ENCODE measurements at regions not wholly inside any gene's neighbourhood (a gene's known extent, or its start where the extent isn't known, plus 50 kb on each side); places are given as distances from the start of the nearest gene placed in this dataset.
"Not testable (repeated sequence)": the region's sequence is repeated elsewhere in the genome, so short reads cannot be mapped to it uniquely, and the experiment has no call there.

GRCh38 chr9:62864481-62865469, 1674.9 kb downstream of the SPATA31A7 start:
- DNase-seq (ENCODE audit: low spot score) = peak; percentile 88
- intact Hi-C loops (cut with DNase I) = not testable (repeated sequence)

- DNase-seq (ENCODE audit: low spot score); intact Hi-C loops (cut with DNase I): not testable (repeated sequence)
These were observed 1679.2 kb downstream of the SPATA31A7 start for GRCh38 chr9:62869061-62869460.

DNA sequence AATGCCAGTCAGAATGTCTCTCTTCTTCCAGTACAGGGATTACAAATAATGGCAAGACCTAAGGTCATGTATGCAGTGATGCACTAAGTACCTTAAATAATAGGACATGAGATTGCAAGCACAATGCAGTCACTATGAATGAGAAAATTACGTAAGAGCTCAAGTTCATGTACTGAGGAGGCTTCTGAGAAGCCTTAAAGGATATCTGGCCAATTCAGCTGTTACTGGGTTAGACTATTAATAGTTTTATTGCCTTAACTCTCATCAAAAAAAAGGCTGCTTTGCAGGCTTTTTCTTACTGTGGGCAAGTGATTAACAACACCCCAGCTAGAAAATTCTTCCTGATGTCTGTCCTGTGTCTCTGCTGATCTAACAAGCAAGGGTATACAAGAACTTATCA, 1681.9 kb downstream of the SPATA31A7 start:
- DNase-seq (ENCODE audit: low spot score); intact Hi-C loops (cut with DNase I): not testable (repeated sequence)

GRCh38 chr9:62874213-62874612, 1684.4 kb downstream of the SPATA31A7 start:
- DNase-seq (ENCODE audit: low spot score); intact Hi-C loops (cut with DNase I): not testable (repeated sequence)

DNA sequence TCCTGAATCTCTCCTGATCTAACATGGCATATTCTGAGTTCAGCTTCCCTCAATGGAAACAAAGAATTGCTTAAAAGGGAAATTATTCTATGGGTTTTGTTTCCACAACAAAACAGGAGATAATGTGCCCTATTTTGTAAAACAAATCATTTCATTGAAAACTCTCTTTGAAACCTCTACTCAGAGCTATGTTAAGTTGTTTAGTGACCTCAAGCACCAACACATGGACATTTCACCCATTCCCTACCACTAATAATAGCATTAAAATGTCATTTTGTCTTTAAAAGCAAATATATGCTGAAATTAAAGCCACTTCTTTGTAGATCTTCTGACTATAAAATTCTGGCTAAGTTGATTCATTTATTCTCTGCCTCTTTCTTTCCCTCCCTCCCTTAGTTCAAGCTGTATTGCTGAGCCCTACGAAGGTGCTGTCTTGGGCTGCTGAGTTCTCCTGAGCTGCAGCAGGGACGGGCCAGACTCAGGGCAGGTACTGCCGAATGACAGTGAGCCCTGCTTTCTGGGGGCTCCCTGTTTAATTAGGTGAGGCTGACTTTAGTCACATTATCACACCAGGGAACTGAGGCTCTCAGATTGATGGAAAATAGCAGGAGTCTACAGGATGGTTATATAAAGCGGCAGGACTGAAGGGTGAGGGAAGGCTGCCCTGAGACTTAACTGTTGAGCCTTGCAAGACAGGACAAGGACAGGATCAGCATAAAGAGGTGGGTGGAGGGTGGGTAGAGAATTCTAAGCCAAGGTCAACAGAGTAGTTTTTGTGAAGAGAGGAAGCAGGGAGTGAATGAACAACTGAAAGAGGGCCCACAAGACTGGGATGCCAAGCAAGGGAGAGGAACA, 1685.1 kb downstream of the SPATA31A7 start:
- intact Hi-C loops (cut with DNase I); DNase-seq (ENCODE audit: low spot score): not testable (repeated sequence)

DNA sequence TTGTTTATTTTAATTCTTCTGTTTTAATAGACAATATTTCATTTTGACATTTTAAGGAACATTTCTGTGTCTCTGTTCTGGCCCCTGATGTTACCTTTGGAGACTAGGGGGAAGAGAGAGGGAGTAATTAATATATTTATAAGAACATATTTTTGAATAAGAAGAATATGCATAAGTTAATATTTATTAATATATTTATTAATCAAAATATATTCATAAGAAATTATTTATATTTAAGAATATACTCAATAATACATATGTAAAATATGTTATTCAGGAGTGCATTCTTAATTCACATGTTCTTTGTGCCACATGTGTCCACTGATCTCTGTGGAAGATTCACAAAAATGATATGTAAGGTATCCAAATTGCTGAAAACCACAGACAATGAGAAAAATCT, 1687.7 kb downstream of the SPATA31A7 start:
- DNase-seq (ENCODE audit: low spot score); intact Hi-C loops (cut with DNase I): not testable (repeated sequence)

- DNase-seq (ENCODE audit: low spot score); intact Hi-C loops (cut with DNase I): not testable (repeated sequence)
These were observed 1688.2 kb downstream of the SPATA31A7 start for GRCh38 chr9:62877987-62878386.

- intact Hi-C loops (cut with DNase I) = not testable (repeated sequence)
These were observed 1690.6 kb downstream of the SPATA31A7 start for GRCh38 chr9:62880453-62880852.

DNA sequence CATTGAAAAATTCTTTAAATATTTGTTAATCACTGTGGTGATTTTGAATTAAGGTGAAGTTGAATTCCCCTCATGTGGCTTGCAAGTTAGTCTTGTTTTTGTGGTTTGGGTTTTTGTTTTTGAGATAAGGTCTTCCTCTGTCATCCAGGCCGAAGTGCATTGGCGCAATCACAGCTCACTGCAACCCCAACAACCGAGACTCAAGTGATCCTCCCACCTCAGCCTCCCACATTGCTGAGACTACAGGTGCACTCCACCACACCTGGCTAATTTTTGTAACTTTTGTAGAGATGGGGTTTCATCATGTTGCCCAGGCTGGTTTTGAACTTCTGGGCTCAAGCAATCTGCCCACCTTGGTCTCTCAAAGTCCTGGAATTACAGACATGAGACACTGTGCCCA, 1691.1 kb downstream of the SPATA31A7 start:
- intact Hi-C loops (cut with DNase I); DNase-seq (ENCODE audit: low spot score): not testable (repeated sequence)

More at GRCh38 chr9:62880453-62880852, 1690.6 kb downstream of the SPATA31A7 start:
- DNase-seq (ENCODE audit: low spot score) = not testable (repeated sequence)

GRCh38 chr9:62881811-62882210, 1692.0 kb downstream of the SPATA31A7 start:
- intact Hi-C loops (cut with DNase I); DNase-seq (ENCODE audit: low spot score): not testable (repeated sequence)

DNA sequence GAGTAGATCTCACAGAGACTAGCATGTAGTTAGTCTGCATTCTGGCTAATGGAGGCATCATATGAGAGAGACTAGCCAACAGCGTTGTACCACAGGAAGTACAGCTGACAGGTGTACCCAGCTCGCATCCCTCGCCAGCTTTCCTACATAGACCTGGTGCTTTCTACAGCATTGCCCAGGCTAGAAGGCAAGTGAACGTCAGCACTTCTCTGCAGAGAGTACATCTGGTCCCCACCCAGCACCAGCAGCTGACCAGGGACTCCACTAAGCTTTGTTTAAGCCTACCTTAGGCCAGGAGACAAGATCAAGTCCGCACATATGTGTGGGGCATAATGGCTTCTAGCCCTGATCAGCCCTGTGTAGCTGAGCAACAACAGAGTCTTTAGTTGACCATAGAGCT, 1692.9 kb downstream of the SPATA31A7 start:
- intact Hi-C loops (cut with DNase I); DNase-seq (ENCODE audit: low spot score): not testable (repeated sequence)

DNA sequence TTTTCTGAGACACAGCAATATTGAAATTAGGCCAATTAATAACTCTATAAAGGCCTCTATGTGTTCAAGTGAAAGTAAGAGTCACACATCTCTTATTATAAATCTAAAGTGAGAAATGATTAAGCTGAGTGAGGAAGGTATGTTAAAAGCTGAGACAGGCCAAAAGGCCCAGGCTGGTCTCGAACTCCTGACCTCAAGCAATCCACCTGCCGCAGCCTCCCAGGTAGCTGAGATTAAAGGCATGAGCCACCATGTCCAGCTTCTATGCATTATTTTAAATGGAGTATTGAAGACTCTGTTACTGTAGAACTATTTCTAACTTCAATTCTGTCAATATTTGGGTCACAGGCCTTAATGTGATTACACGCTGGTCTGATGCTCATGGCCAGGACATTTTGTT, 1706.9 kb downstream of the SPATA31A7 start:
- DNase-seq (ENCODE audit: low spot score); intact Hi-C loops (cut with DNase I): not testable (repeated sequence)

DNA sequence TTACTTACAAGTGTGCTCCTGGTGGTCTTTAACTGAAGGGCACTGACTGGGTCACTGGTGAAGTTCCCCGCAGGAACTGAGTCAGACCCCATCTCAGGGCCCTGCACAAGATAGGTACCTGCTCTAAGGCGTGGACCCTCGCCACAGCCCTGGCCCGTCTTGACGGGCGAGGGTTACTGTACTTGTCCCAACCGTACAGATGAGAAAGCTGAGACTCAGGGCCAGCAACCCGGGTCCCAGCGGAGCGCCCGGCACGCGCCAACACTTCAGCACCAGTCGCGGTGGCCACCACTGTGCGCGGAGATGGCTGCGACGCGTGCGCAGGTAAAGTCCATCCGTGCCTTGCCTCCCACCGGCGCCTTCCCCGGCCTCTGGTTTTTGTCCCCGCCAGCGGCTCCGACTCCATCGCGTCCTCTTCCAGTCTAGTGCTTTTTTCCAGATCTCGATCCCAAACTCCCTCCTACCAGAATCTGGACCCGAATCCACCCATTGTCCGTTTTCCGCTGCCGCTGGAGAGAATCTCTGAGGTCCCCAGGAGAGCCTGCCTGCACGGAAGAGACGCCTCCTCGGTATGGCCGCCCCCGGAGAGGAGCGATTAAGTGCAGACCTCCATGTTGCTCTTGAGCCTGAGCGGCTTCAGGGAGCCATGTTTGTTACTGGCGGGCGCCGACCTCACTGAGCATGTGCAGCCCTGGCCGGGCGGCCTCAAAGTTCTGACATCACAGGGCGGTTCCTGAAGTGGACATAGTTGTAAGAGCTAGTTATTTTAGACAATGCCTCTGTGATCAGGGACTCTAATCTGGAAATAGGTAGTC, 1707.8 kb downstream of the SPATA31A7 start:
- intact Hi-C loops (cut with DNase I); DNase-seq (ENCODE audit: low spot score): not testable (repeated sequence)

GRCh38 chr9:62899666-62900065, 1709.8 kb downstream of the SPATA31A7 start:
- DNase-seq (ENCODE audit: low spot score); intact Hi-C loops (cut with DNase I): not testable (repeated sequence)

GRCh38 chr9:62904061-62904460, 1714.2 kb downstream of the SPATA31A7 start:
- DNase-seq (ENCODE audit: low spot score) = peak; percentile 80
- intact Hi-C loops (cut with DNase I) = not testable (repeated sequence)

DNA sequence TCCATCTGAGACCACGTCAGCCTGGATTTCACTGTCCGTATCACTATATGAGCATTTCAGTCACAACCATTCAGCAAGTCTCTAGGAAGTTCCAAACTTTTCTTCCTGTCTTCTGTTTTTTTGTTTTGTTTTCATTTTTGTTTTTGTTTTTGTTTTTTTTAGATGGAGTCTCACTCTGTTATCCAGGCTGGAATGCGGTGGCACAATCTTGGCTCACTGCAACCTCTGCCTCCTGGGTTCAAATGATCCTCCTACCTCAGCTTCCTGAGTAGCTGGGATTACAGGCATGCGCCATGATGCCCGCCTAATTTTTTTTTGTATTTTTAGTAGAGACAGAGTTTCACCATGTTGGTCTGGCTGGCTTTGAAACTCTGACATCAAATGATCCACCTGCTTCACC, 1715.9 kb downstream of the SPATA31A7 start:
- intact Hi-C loops (cut with DNase I); DNase-seq (ENCODE audit: low spot score): not testable (repeated sequence)

- peak; percentile 80 for DNase-seq (ENCODE audit: low spot score)
These were observed 1718.0 kb downstream of the SPATA31A7 start for GRCh38 chr9:62907866-62908265.

GRCh38 chr9:62908271-62908670, 1718.4 kb downstream of the SPATA31A7 start:
- intact Hi-C loops (cut with DNase I) = not testable (repeated sequence)
- peak; percentile 55 for DNase-seq (ENCODE audit: low spot score)

More at GRCh38 chr9:62907866-62908265, 1718.0 kb downstream of the SPATA31A7 start:
- intact Hi-C loops (cut with DNase I) = not testable (repeated sequence)

DNA sequence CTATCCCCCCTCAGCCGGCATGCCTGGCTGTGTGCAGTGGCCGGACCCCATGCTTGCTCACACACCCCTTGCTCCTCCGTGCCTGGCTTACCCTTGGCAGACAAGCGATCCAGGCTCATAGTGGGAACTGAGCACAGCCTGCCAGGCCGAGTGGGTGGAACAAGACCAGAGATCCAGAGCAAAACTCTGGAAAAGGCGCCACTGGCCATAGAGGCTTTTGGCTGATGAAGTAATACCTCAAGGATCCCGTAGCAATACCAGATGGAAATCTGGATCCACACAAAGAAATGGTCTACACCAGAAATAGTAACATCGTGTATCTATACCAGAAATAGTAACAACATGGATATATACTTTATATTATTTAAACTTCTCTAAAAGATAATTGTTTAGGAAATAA, 1719.6 kb downstream of the SPATA31A7 start:
- DNase-seq (ENCODE audit: low spot score) = peak; percentile 31
- intact Hi-C loops (cut with DNase I) = not testable (repeated sequence)

Data from posterior vena cava (tissue), 2 donors.